COLO829 (cell line): ENCODE measurements at regions not wholly inside any gene's neighbourhood (a gene's known extent, or its start where the extent isn't known, plus 50 kb on each side); places are given as distances from the start of the nearest gene placed in this dataset.

Experiments used
- DNase-seq: peaks from one replicate; pipeline ENCODE4 v3.0.0; 2012; ENCODE audit warnings: low spot score

GRCh38 chr19:31804668-31805067 lies 455.4 kb upstream of the TSHZ3 start:
- DNase-seq = no peak

- no peak for DNase-seq
Measured at GRCh38 chr19:31810536-31811109, 461.4 kb upstream of the TSHZ3 start.

DNA sequence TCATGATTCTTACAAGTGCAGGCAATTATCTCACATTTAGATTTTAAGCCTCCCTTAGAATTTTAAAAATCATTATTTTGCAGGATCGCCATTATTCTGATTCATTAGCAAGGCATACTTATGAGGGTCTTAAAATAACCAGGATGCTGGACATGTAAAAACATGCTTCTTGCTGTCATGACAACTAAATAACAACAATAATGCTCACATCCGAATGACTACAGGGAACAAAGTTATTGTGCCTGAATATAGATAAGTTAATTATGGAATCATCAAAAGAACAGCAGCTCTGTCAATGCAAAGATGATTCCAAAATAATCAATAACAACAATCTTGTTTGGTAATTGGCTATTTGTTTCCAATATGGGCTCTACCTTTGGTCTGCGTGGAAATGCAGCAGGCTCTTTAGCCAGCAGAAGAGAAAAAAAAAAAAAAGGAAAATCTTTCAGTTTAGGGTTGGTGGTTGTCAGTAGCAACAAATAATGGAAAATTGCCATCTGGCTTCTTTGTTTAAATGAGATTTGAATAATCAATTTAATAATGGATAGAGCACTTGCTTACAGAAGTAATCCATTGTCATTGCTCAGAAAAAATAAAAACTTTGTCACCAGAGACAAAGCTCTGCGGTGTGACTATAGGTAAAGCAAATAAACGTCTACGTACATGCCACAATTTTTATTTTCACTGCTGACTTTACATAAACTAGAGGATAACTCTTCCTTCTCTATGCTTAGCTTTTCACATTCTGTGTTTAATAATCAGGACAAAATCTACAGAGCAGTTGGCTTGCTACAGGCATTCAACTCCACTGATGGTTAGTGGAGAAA lies 468.9 kb upstream of the TSHZ3 start:
- DNase-seq = no peak

DNA sequence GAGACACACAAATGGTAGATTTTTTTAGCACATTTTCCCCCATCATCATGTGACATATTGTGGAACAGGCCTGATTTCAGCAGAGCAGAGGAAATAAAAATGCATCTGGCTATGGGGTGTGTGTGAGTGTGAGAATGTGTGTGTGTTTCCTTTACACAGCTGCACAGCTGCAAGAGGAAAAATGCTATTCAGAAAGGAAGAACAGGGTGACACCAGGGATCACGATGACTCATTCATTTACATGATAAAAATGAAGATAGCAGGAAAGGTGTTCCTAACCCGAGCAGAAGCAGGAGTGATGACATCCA lies 469.5 kb upstream of the TSHZ3 start:
- no peak for DNase-seq

- DNase-seq = no peak
Measured at GRCh38 chr19:31819837-31820236, 470.6 kb upstream of the TSHZ3 start.

- DNase-seq = no peak
Measured at GRCh38 chr19:31821346-31821745, 472.1 kb upstream of the TSHZ3 start.

- no peak for DNase-seq
Measured at GRCh38 chr19:31825134-31826094, 476.2 kb upstream of the TSHZ3 start.

DNA sequence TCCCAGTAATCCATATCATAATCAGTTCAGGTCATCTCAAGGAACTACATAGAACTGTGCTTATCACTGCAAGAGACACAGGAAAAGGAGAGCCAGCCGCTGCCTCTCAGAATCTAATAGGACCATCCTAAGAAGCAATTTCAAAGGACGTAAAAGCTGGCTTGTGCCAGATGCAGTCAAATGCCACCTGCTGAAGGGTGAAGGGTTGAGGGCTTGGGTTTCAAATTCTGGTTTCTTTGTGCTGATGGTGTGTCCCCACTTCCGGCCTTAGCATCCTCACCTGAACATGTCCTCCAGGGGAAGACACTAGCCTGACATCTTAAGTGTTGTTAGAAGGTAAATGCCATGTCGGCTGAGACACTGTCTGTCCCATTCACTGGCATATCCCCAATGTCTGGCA lies 477.1 kb upstream of the TSHZ3 start:
- no peak for DNase-seq

- DNase-seq = no peak
Measured at GRCh38 chr19:31831421-31832175, 482.4 kb upstream of the TSHZ3 start.

GRCh38 chr19:31832176-31832548 lies 482.9 kb upstream of the TSHZ3 start:
- no peak for DNase-seq

GRCh38 chr19:31834070-31834469 lies 484.8 kb upstream of the TSHZ3 start:
- no peak for DNase-seq

GRCh38 chr19:31838163-31838815 lies 489.1 kb upstream of the TSHZ3 start:
- no peak for DNase-seq

DNA sequence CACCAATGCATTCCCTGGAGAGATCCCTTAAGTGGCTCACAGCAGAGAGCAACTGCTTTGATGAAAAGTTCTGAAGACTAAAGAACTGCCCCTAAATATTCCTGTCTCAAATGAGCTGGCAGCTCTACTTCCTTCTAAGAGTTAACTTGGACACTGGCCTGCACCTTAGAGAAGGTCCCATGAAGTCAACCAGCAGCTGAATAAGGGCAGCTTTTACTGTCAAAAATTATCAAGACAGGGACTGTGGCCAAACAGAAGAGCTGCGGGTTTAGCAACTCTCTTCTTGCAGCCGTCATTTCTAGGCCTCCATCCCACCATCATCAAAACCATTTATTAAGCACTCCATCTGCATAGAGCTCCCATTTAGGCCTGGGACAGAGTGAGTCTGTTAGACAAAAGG lies 491.1 kb upstream of the TSHZ3 start:
- no peak for DNase-seq

DNA sequence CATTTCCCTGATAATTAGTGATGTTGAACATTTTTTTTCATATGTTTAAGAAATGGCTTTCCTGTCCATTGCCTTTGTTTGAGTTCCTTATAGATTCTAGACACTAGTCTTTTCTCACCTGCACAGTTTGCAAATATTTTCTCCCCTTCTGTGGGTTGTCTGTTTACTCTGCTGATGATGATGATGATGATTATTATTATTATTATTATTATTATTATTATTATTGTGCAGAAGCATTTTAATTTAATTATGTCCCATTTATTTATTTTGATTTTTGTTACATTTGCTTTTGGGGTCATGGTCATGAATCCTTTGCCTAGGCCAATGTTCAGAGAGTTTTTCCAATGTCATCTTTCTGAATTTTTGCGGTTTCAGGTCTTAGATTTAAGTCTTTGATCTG lies 492.5 kb upstream of the TSHZ3 start:
- DNase-seq = no peak

DNA sequence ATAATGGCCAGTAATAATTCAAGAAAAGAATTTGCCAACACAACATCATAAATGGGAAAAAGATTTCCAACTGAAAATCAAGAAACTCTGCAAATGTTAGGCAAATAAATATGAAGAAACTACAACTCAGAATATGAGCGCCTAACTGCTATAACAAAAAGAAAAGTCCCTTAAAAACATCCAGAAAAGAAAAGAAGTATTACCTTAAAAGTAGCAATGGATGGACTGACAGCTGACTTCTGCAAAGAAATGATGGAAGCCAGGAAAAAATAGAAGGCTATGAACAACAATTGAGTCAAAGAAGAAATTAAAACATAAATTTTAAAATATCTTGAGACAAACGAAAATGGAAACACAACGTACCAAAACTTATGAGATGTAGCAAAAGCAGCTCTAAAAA lies 482.3 kb upstream of the ZNF507 start:
- DNase-seq = no peak

- DNase-seq = no peak
Measured at GRCh38 chr19:31874313-31874712, 471.1 kb upstream of the ZNF507 start.

DNA sequence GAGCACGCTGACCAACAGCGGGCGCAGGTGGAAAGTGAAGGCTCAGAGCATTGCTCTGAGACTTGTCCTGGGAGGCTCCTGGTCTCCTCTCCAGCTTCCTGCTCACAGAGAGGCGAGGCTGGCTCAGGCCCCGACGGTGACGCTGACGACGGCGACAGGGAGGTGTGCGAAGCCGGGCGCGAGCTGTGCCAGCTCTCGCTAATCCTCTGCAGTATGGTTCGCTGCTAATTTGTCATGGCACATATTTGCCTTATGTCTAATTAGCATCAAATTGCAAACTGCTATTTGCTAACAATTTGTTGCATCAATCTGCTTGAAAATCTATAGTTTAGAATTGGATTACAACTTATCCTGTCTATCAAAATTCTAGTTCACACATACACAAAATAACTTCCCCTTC lies 469.8 kb upstream of the ZNF507 start:
- DNase-seq = no peak

DNA sequence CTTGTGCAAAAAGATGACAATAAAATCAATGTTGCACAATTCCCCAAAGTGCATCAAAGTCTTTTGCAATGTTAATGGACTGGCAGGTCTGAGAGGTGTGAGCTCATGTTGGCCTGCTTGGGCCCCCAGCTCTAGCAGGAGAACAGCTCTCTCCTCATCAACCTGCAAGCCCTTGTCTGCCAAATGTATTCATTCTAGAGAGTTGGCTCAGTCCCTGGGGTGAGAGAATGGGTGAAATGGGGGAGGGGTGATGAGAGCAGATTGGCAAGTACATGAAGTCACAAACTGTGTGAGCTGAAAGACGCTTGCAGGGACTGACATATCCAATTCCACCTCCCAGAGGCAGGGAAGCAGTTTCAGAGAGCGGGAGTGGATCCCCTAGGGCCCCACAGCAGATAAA lies 465.1 kb upstream of the ZNF507 start:
- DNase-seq = no peak

DNA sequence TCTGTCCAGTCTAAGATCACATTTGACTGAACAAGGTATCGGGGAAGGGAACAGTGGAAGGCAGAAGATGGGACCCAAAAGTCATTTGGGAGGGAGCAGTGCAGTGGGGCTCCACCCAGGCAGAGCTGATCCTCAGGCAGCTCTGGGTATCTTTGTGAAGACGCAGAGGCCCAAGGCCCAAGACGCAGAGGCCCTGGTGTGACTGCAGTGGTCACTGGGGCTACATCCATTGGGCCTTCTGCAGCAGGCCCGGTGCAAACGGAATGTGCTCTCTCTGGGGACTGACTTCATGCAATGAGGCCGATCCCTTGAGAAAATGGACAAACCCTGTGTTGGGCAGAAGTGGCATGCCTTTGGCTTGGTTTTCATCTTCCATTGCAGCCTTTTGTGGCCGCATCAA lies 463.4 kb upstream of the ZNF507 start:
- no peak for DNase-seq

DNA sequence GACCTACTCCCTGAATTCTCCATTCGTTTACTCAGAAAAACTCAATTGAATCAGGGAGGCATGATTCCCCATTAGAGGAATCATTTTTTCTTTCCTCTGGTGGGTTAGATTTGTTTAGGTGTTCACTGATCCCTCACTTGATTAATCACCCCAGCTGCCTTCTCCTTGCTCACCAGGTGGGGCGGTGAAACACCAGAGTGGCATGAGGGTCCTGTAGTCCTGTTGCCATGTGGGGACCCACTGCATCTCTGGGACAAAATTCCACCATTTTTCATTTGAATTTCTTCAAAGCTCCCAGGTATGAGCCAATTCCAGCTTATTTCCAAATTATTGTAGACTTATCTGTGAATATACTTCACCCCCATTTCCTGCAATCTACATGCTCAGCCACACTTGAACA lies 462.7 kb upstream of the ZNF507 start:
- no peak for DNase-seq

- no peak for DNase-seq
Measured at GRCh38 chr19:31883296-31883990, 462.0 kb upstream of the ZNF507 start.
